ENCODE measurements at regions not wholly inside any gene's neighbourhood (a gene's known extent, or its start where the extent isn't known, plus 50 kb on each side); places are given as distances from the start of the nearest gene placed in this dataset.
A peak's percentile ranks its signal among the peaks of the same experiment; 100 is the strongest.

DNA sequence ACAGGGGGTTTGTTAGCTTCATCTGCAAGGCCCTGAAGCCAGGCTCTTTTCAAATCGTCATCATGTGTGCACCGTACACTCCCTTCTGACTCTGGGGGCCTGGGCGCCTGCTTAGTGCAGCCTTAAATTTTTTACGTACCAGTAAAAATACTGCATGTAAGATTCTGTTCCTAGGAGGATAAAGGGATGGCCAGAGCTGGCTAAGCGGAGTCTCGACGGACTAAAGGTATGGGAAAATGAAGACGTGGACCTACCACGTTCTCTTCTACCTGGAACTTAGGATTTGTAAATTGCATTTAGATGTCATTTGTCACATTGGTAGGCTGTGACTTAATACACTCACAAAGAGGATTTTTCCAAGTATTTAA, 149.3 kb upstream of the AFDN start (continued):
- TF ChIP-seq, protein P1, sequence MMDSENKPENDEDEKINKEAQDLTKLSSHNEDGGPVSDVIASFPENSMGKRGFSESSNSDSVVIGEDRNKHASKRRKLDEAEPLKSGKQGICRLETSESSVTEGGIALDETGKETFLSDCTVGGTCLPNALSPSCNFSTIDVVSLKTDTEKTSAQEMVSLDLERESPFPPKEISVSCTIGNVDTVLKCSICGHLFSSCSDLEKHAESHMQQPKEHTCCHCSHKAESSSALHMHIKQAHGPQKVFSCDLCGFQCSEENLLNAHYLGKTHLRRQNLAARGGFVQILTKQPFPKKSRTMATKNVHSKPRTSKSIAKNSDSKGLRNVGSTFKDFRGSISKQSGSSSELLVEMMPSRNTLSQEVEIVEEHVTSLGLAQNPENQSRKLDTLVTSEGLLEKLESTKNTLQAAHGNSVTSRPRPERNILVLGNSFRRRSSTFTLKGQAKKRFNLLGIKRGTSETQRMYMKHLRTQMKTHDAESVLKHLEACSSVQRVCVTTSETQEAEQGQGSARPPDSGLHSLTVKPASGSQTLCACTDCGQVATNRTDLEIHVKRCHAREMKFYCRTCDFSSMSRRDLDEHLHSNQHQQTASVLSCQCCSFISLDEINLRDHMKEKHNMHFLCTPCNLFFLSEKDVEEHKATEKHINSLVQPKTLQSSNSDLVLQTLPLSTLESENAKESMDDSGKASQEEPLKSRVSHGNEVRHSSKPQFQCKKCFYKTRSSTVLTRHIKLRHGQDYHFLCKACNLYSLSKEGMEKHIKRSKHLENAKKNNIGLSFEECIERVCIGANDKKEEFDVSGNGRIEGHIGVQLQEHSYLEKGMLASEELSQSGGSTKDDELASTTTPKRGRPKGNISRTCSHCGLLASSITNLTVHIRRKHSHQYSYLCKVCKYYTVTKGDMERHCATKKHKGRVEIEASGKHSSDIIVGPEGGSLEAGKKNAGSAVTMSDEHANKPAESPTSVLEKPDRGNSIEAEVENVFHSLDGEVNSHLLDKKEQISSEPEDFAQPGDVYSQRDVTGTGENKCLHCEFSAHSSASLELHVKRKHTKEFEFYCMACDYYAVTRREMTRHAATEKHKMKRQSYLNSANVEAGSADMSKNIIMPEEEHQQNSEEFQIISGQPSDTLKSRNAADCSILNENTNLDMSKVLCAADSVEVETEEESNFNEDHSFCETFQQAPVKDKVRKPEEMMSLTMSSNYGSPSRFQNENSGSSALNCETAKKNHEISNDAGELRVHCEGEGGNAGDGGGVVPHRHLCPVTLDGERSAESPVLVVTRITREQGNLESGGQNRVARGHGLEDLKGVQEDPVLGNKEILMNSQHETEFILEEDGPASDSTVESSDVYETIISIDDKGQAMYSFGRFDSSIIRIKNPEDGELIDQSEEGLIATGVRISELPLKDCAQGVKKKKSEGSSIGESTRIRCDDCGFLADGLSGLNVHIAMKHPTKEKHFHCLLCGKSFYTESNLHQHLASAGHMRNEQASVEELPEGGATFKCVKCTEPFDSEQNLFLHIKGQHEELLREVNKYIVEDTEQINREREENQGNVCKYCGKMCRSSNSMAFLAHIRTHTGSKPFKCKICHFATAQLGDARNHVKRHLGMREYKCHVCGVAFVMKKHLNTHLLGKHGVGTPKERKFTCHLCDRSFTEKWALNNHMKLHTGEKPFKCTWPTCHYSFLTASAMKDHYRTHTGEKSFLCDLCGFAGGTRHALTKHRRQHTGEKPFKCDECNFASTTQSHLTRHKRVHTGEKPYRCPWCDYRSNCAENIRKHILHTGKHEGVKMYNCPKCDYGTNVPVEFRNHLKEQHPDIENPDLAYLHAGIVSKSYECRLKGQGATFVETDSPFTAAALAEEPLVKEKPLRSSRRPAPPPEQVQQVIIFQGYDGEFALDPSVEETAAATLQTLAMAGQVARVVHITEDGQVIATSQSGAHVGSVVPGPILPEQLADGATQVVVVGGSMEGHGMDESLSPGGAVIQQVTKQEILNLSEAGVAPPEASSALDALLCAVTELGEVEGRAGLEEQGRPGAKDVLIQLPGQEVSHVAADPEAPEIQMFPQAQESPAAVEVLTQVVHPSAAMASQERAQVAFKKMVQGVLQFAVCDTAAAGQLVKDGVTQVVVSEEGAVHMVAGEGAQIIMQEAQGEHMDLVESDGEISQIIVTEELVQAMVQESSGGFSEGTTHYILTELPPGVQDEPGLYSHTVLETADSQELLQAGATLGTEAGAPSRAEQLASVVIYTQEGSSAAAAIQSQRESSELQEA (CRISPR knock-in tag; IDR thresholded peaks at IDR 0.05; ENCODE audit: not compliant biosample characterization), result no peak
- TF ChIP-seq ZNF766 (CRISPR knock-in tag; IDR thresholded peaks at IDR 0.05; ENCODE audit: borderline replicate concordance) (no peak), ZGPAT (CRISPR knock-in tag; IDR thresholded peaks at IDR 0.05) (no peak), ZNF335 (CRISPR knock-in tag; IDR thresholded peaks at IDR 0.05) (0 out of 2 replicates have a peak, but pooled peaks have one; percentile 5), ZBTB38 (CRISPR knock-in tag; IDR thresholded peaks at IDR 0.05) (peak; percentile 12), ETV6 (CRISPR knock-in tag; conservative IDR thresholded peaks at IDR 0.05) (no peak)
- TF ChIP-seq, protein P2, sequence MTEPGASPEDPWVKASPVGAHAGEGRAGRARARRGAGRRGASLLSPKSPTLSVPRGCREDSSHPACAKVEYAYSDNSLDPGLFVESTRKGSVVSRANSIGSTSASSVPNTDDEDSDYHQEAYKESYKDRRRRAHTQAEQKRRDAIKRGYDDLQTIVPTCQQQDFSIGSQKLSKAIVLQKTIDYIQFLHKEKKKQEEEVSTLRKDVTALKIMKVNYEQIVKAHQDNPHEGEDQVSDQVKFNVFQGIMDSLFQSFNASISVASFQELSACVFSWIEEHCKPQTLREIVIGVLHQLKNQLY (CRISPR knock-in tag; IDR thresholded peaks at IDR 0.05), result 0 out of 2 replicates have a peak, but pooled peaks have one; percentile 7
